ENCODE measurements at regions not wholly inside any gene's neighbourhood (a gene's known extent, or its start where the extent isn't known, plus 50 kb on each side); places are given as distances from the start of the nearest gene placed in this dataset.

- TF ChIP-seq CTCF (IDR thresholded peaks at IDR 0.05 in 2 of 3, conservative IDR thresholded peaks at IDR 0.05 in 1 of 3; ENCODE audit: control insufficient read depth in 2 of 3, extremely low read depth in 1 of 3, insufficient read depth in 1 of 3, low read depth in 3 of 3, low read length in 3 of 3) (no peak), MYC (IDR thresholded peaks at IDR 0.05; ENCODE audit: insufficient read depth, insufficient read length, insufficient replicate concordance, low read length, severe bottlenecking) (no peak), TBL1XR1 (IDR thresholded peaks at IDR 0.05; ENCODE audit: low read depth, low read length) (no peak), RCOR1 (conservative IDR thresholded peaks at IDR 0.05; ENCODE audit: low read depth, low read length) (no peak), CREB1 (IDR thresholded peaks at IDR 0.05; ENCODE audit: low read depth) (no peak)
These were observed 65.3 kb upstream of the MDFIC start for GRCh38 chr7:114856625-114857024.

Measured in GM12878 (cell line).